ENCODE measurements at regions not wholly inside any gene's neighbourhood (a gene's known extent, or its start where the extent isn't known, plus 50 kb on each side); places are given as distances from the start of the nearest gene placed in this dataset.

DNA sequence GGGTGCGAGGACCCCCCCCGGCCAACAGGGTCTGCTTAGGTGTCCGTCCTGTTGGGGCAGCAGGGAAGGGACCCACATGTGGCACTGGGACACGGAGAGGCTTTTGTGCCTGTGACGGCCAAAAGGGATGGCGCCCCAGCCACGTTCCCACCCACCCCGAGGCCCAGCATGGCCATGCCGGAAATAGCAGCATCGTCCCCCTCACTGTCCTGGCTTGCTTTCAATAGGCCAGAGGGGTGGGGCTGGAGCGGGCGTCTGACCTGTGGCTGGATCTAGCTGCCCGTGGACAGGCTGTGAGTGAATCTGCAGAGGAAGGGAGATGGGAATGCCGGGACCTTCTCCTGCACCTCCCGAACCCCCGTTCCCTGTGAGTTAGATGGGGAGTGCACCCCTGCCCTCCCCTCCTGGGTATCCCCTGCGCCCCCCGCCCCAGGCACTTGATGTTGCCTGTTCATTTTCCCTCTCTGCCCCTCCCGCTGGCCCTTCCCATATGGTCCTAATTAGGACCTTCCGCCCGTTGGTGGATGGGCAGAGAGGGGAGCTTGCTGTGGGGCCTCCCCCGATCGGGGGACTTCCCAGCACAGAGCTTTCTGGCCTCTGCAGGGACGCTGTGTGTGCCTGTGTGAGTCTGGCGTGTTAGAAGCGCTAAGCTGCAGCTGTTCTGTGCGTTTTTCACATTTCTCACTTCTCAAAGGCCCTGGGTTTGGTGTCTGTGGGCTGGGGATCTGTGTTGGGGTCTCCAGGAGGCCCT lies 292.8 kb downstream of the SEC14L1 start:
- TF ChIP-seq, protein P1, sequence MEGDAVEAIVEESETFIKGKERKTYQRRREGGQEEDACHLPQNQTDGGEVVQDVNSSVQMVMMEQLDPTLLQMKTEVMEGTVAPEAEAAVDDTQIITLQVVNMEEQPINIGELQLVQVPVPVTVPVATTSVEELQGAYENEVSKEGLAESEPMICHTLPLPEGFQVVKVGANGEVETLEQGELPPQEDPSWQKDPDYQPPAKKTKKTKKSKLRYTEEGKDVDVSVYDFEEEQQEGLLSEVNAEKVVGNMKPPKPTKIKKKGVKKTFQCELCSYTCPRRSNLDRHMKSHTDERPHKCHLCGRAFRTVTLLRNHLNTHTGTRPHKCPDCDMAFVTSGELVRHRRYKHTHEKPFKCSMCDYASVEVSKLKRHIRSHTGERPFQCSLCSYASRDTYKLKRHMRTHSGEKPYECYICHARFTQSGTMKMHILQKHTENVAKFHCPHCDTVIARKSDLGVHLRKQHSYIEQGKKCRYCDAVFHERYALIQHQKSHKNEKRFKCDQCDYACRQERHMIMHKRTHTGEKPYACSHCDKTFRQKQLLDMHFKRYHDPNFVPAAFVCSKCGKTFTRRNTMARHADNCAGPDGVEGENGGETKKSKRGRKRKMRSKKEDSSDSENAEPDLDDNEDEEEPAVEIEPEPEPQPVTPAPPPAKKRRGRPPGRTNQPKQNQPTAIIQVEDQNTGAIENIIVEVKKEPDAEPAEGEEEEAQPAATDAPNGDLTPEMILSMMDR (conservative IDR thresholded peaks at IDR 0.05), result no peak
- no peak for TF ChIP-seq ZFX (IDR thresholded peaks at IDR 0.05)

All from C4-2B (cell line).